SK-N-SH (cell line): ENCODE measurements at regions not wholly inside any gene's neighbourhood (a gene's known extent, or its start where the extent isn't known, plus 50 kb on each side); places are given as distances from the start of the nearest gene placed in this dataset.

Source experiments
- CHD2 ChIP-seq: fragments of 150-350 bp; IDR thresholded peaks from 2 replicates; pipeline ENCODE4 v1.6.1; 2018; ENCODE audit warnings: low read length; ENCODE audit not compliant: partially characterized antibody
- CTCF ChIP-seq: fragments of 200-600 bp; sonication (generic); IDR thresholded peaks from 2 replicates; pipeline ENCODE4 v1.6.1; 2017; ENCODE audit warnings: antibody characterized with exemption, mild to moderate bottlenecking, moderate library complexity
- EP300 ChIP-seq, 2 experiments: IDR thresholded peaks; 2 replicates each; pipeline versions ENCODE4 v1.4.0 to v1.6.1; 2012; ENCODE audit warnings: borderline replicate concordance in 1 of 2, low read depth in 1 of 2, low read length in 1 of 2
- EZH2phosphoT487 ChIP-seq: fragments of 200-600 bp; sonication (generic); IDR thresholded peaks from 2 replicates; pipeline ENCODE4 v1.6.1; 2017; ENCODE audit warnings: low read depth, mixed run types, mild to moderate bottlenecking, antibody characterized with exemption, moderate library complexity, borderline replicate concordance
- GABPA ChIP-seq: IDR thresholded peaks from 2 replicates; pipeline ENCODE4 v1.4.0; 2012; ENCODE audit warnings: low read depth, mild to moderate bottlenecking
- JUND ChIP-seq: IDR thresholded peaks from 2 replicates; pipeline ENCODE4 v1.4.0; 2012
- POLR2AphosphoS5 ChIP-seq: IDR thresholded peaks from 2 replicates; pipeline ENCODE4 v1.6.1; 2012; ENCODE audit warnings: low read depth, low read length
- RXRA ChIP-seq: IDR thresholded peaks from 2 replicates; pipeline ENCODE4 v1.4.0; 2012; ENCODE audit warnings: low read depth, mild to moderate bottlenecking, borderline replicate concordance
- SIN3A ChIP-seq: IDR thresholded peaks from 2 replicates; pipeline ENCODE4 v1.6.1; 2012; ENCODE audit warnings: low read depth, mild to moderate bottlenecking, low read length, moderate library complexity, borderline replicate concordance
- TAF1 ChIP-seq: IDR thresholded peaks from 2 replicates; pipeline ENCODE4 v1.6.1; 2012; ENCODE audit warnings: low read depth, mild to moderate bottlenecking, low read length, moderate library complexity, borderline replicate concordance
- YY1 ChIP-seq: IDR thresholded peaks from 2 replicates; pipeline ENCODE4 v1.4.0; 2012; ENCODE audit warnings: low read depth, mild to moderate bottlenecking
- TF ChIP-seq, protein P1 (sequence below): IDR thresholded peaks from 2 replicates; pipeline ENCODE4 v1.4.0; 2012; ENCODE audit warnings: low read depth
- TF ChIP-seq, protein P2 (sequence below): fragments of 150-350 bp; IDR thresholded peaks from 2 replicates; pipeline ENCODE4 v1.6.1; 2017; ENCODE audit warnings: antibody characterized with exemption, low read length, low read depth, borderline replicate concordance

DNA sequence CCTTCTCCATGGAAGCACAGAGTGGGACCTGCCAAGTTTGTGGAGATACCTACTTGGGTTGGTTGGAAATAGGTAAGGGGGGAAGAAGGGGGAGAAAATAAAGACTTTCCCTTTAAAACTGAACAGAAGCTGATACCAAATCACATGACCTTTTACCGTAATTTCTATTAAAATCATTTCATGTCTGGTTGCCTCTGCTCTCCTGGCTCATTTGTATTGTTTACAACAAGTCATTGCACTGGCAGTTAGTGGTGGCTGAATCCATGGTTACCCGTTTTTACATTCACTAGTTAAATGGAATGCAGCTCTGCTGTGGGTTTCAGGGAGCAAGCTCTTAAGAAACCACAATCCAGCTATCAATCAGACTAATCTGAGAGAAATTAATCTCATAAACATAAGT lies 353.7 kb upstream of the ESRRG start:
- no peak for TF ChIP-seq CHD2
- no peak for TF ChIP-seq CTCF
- TF ChIP-seq GABPA, result no peak
- TF ChIP-seq YY1, result no peak
- TF ChIP-seq, protein P1, sequence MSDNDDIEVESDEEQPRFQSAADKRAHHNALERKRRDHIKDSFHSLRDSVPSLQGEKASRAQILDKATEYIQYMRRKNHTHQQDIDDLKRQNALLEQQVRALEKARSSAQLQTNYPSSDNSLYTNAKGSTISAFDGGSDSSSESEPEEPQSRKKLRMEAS, result no peak
- no peak for TF ChIP-seq POLR2AphosphoS5
- TF ChIP-seq TAF1, result no peak
- TF ChIP-seq, protein P2, sequence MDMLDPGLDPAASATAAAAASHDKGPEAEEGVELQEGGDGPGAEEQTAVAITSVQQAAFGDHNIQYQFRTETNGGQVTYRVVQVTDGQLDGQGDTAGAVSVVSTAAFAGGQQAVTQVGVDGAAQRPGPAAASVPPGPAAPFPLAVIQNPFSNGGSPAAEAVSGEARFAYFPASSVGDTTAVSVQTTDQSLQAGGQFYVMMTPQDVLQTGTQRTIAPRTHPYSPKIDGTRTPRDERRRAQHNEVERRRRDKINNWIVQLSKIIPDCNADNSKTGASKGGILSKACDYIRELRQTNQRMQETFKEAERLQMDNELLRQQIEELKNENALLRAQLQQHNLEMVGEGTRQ, result no peak
- TF ChIP-seq EZH2phosphoT487, result no peak
- TF ChIP-seq RXRA, result no peak
- no peak for TF ChIP-seq SIN3A
- no peak for TF ChIP-seq JUND
- TF ChIP-seq EP300 (IDR thresholded peaks at IDR 0.05; ENCODE audit: borderline replicate concordance in 1 of 2, low read depth in 1 of 2, low read length in 1 of 2), result no peak
